Tibial nerve (tissue), 3 donors: ENCODE measurements at regions not wholly inside any gene's neighbourhood (a gene's known extent, or its start where the extent isn't known, plus 50 kb on each side); places are given as distances from the start of the nearest gene placed in this dataset.

ENCODE experiments used
- POLR2A ChIP-seq, 2 donors: fragments of 450-650 bp; IDR thresholded peaks; one replicate each; pipeline ENCODE4 v1.6.1; 2017; ENCODE audit warnings: antibody characterized with exemption in 2 of 2, mild to moderate bottlenecking in 2 of 2, moderate library complexity in 2 of 2
- TF ChIP-seq, protein P1 (sequence below), 5 experiments: fragments of 200-600 bp in 3 of 5; fragments of 450-650 bp in 2 of 5; sonication (generic) in 3 of 5; IDR thresholded peaks; one replicate each; pipeline ENCODE4 v1.5.1; 2016 to 2019; ENCODE audit warnings: antibody characterized with exemption in 5 of 5, mild to moderate bottlenecking in 3 of 5, moderate library complexity in 2 of 5

DNA sequence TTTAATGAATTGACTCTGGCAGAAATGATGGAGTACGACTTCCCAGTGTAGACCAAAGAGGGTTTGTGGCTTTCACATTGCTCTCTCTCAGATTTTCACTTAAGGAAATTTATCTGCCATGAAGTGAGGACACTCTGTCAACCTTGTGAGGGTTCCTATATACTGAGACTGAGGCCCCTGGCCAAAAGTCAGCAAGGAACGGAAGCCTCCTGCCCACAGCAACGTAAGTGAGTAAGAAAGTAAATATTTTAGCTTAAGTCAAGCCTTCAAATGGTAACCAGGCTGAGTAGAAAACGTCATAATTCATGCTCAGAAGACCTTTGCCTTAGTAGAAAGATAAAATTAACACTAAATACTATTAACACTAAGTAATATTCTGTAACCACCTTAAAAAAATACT, 1080.5 kb upstream of the ACVR2A start:
- no peak for TF ChIP-seq POLR2A (IDR thresholded peaks at IDR 0.05)
- TF ChIP-seq, protein P1, sequence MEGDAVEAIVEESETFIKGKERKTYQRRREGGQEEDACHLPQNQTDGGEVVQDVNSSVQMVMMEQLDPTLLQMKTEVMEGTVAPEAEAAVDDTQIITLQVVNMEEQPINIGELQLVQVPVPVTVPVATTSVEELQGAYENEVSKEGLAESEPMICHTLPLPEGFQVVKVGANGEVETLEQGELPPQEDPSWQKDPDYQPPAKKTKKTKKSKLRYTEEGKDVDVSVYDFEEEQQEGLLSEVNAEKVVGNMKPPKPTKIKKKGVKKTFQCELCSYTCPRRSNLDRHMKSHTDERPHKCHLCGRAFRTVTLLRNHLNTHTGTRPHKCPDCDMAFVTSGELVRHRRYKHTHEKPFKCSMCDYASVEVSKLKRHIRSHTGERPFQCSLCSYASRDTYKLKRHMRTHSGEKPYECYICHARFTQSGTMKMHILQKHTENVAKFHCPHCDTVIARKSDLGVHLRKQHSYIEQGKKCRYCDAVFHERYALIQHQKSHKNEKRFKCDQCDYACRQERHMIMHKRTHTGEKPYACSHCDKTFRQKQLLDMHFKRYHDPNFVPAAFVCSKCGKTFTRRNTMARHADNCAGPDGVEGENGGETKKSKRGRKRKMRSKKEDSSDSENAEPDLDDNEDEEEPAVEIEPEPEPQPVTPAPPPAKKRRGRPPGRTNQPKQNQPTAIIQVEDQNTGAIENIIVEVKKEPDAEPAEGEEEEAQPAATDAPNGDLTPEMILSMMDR (IDR thresholded peaks at IDR 0.05), result no peak
